ENCODE measurements at regions not wholly inside any gene's neighbourhood (a gene's known extent, or its start where the extent isn't known, plus 50 kb on each side); places are given as distances from the start of the nearest gene placed in this dataset.

DNA sequence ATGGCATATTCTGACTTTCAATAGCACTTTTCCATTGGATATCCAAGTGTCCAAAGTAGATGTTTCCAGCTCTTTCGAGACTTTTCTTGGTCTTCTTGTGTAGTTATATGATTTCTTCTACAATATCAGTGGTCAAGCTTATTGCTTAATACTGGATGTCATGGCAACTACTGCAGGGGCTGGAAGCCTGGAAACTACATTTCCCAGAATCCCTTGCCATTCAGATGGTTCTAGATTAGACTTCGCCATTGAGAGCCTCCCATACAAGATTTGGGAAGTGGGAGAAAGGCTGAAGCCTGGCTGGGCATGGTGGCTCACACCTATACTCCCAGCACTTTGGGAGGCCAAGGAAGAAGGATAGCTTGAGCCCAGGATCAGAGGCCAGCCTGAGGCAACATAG is 153.6 kb downstream of the C16orf95 start:
- TF ChIP-seq POLR2A (IDR thresholded peaks at IDR 0.05; ENCODE audit: low read length) (no peak), GATA1 (IDR thresholded peaks at IDR 0.05; ENCODE audit: low read depth, low read length) (no peak)
- peak; percentile 12 to 35 for DNase-seq

DNA sequence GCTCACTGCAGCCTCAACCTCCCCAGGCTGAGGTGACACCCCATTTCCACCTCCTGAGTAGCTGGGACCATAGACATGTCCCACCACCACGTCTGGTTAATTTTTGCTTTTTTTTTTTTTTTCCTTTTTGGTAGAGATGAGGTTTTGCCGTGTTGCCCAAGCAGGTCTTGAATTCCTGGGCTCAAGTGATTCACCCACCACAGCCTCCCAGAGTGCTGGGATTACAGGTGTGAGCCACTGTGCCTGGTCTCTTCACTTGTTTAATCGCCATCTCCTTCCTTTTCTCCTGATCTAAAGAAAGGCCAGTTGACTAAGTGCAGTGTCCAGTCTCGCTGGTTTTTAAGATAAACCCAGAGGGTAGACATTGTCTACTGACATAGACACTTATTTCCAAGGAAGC is 152.0 kb downstream of the C16orf95 start:
- TF ChIP-seq POLR2A (IDR thresholded peaks at IDR 0.05; ENCODE audit: low read length) = no peak
- TF ChIP-seq GATA1 (IDR thresholded peaks at IDR 0.05; ENCODE audit: low read depth, low read length) = no peak

DNA sequence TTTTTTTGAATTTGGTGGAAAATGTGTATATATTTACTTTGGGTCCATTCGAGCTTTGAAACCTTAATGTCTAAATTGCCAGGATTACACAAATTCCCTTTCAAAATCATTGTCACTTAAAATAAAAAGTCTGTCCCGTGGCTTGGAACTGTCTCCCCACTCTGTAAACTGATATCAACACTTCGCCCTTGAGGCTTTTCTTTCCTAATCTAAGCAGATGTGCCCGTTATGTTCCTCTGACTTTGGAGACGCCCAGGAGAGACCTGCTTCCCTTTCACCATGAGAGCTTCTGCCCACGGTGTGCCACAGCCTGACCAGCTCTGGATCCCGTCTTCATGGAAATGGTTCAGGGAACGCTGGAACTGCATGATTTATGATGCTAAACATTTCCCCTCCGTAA is 151.3 kb downstream of the C16orf95 start:
- no peak for DNase-seq
- TF ChIP-seq GATA1 (IDR thresholded peaks at IDR 0.05; ENCODE audit: low read depth, low read length) (no peak), POLR2A (IDR thresholded peaks at IDR 0.05; ENCODE audit: low read length) (no peak)

More for the DNA sequence above, 152.0 kb downstream of the C16orf95 start:
- DNase-seq = no peak

DNA sequence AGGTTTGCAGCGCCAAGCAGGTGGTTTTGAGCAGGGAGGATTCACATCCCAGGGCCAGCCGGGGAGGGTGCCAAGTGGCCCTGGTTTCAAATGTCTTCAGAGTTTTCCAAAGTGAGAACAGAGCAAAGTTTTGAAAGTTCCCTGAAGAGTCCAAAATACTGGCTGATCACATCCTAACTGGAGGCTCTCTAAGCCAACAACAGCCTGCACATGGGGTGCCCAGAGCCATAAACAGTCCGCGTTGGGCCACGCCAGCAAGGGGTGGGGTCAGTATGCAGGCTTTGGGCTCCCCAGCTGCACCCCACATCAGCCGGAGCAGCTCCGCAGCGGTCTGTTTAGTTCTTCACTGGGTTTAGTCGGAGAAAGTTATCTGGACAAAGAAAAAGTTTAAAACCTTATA is 150.9 kb downstream of the C16orf95 start:
- DNase-seq = no peak
- TF ChIP-seq GATA1 (IDR thresholded peaks at IDR 0.05; ENCODE audit: low read depth, low read length) (no peak), POLR2A (IDR thresholded peaks at IDR 0.05; ENCODE audit: low read length) (no peak)

DNA sequence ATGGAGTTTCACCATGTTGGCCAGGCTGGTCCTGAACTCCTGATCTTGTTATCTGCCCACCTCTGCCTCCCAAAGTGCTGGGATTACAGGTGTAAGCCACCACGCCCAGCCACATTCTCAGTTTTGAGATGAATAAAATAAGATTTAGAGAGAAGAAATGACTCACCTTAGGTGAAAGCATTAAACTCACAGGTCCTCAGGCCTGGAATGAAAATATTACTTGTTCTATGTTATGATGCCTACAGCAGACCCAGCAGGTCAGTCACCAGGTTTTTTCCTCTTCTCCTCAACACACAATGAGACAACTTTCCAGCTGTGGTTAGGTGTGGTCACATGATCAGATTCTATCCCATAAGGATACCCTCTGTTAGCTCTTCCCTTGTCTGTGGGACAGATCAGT is 150.3 kb downstream of the C16orf95 start:
- TF ChIP-seq GATA1 (IDR thresholded peaks at IDR 0.05; ENCODE audit: low read depth, low read length) = no peak
- TF ChIP-seq POLR2A (IDR thresholded peaks at IDR 0.05; ENCODE audit: low read length) = no peak
- no peak for DNase-seq

DNA sequence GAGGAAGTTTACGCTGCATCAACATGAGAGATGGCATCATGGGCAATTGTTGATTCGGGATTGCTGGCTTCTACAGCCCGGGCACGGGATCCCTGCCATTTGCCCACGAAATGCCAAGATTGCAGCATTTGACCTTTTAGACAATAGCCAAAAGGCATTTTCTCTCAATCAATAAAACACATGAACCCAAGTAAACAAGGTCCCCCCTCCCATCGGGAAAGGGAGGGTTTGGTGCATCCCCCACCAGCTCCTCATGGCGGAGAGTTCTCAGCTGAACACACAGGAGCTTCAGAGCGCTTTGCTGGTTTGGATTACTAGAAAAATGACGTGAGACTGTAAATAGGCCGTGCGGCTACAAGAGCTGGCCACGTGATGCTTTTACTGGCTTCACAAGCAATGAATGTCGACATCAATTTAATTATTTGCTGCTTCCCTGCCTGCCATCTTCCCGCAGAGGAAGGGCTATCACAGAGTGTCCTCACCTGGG is 147.6 kb downstream of the C16orf95 start:
- DNase-seq = no peak
- TF ChIP-seq POLR2A (IDR thresholded peaks at IDR 0.05; ENCODE audit: low read length) (no peak), GATA1 (IDR thresholded peaks at IDR 0.05; ENCODE audit: low read depth, low read length) (no peak)

DNA sequence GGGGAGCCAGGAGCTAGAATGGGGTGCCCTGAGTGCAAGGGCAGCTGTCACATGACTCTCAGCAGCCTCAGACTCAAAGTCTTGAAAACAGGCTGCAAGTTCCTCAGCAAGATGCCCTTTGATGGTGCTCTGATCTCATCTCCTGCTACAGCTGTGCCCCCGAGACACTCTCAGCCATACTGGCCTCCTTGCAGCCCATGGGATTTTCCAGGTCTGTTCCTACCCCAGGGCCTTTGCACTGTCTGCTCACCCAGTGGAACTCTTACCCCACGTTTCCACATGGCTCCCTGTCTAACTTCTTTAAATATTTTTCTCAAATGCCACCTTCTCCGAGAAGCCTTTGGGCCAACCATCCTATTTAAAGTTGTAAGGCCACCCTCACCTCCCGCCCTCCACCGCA is 146.9 kb downstream of the C16orf95 start:
- no peak for DNase-seq

DNA sequence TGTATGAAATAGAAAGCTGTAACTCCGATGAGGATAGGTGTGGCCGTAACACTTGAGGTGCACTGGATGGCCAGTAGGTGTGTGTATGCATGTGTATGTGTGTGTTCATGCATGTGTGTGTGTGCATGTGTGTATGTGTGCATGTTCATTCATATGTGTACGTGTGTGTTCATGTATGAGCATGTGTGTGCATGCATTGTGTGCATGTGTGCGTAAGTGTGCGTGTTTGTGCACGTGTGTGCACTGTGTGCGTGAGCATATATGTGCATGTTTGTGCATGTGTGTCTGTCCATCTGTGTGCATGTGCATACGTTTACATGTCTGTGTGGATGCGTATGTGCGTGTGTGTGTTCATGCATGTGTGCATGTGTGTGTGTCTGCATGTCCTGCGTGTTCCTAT is 145.5 kb downstream of the C16orf95 start:
- TF ChIP-seq POLR2A (IDR thresholded peaks at IDR 0.05; ENCODE audit: low read length) (no peak), GATA1 (IDR thresholded peaks at IDR 0.05; ENCODE audit: low read depth, low read length) (no peak)

More for the DNA sequence above, 146.9 kb downstream of the C16orf95 start:
- no peak for TF ChIP-seq GATA1 (IDR thresholded peaks at IDR 0.05; ENCODE audit: low read depth, low read length)
- TF ChIP-seq POLR2A (IDR thresholded peaks at IDR 0.05; ENCODE audit: low read length) = no peak

DNA sequence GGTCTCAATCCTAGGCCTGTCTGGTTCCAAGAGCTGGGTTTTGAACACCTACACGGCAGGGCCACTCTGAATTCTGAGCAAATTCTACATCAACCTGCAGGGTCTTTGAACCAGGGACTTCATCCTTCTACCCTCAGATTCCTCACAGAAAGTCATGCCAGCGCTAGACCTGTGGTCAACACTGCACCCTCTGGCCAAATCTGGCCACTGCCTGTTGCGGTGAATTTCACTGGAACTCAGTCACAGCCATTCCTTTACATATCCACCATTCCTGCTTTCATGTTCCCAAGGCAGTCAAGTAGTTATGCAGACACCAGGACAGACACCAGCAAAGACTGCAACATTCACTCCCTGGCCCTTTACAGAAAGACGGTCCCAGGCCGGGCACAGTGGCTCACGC is 144.6 kb downstream of the C16orf95 start:
- no peak for TF ChIP-seq GATA1 (IDR thresholded peaks at IDR 0.05; ENCODE audit: low read depth, low read length)
- TF ChIP-seq POLR2A (IDR thresholded peaks at IDR 0.05; ENCODE audit: low read length) = no peak
- no peak for DNase-seq

More for the DNA sequence above, 145.5 kb downstream of the C16orf95 start:
- DNase-seq = no peak

DNA sequence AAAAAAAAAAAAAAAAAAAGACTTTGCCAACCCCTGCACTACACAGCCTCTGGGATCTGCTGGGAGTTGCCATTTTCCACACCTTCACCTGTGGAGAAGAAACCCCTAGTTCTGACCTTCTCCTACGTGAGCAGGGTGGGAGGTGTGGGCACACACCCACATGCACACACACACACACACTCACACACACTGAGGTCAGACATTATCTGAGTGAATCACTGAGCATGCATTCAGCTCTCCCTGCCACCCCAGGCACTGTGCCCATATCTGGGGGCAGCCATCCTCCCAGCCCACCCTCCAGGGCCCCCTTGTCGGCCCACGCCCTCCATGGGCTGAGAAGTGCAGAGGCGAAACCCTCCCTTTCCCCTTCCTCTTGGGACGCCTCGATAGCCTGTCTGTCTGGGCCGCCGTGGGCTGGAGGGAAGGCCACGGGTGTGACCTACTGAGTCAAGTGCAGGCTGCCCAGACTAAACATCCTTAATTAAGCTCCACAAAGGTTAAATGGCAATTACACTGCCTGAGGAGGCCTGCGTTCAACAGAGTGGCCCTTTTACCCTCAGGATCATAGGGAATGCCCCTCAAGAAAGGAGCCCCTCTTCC is 143.8 kb downstream of the C16orf95 start:
- DNase-seq = no peak
- no peak for TF ChIP-seq GATA1 (IDR thresholded peaks at IDR 0.05; ENCODE audit: low read depth, low read length)
- no peak for TF ChIP-seq POLR2A (IDR thresholded peaks at IDR 0.05; ENCODE audit: low read length)

DNA sequence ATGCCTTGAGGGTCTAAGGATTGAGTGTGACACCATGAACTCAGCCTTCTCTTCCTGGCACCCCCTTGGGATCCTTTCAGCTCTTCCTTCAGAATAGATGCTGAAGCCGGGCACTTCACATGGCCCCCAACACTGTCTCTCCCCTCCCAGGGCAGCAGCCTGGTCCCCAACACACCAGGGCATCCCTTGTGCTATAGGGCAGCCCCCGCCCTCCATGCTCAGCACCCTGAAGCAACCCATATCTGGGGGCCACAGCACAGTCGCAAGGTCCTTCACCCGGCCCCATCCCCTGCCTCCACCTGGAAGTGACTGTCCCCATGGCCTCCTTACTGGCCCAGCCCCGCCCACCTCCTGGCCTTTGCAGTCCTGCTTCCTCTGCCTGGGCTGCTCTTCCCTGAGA is 143.1 kb downstream of the C16orf95 start:
- DNase-seq = no peak
- TF ChIP-seq GATA1 (IDR thresholded peaks at IDR 0.05; ENCODE audit: low read depth, low read length) (no peak), POLR2A (IDR thresholded peaks at IDR 0.05; ENCODE audit: low read length) (no peak)

DNA sequence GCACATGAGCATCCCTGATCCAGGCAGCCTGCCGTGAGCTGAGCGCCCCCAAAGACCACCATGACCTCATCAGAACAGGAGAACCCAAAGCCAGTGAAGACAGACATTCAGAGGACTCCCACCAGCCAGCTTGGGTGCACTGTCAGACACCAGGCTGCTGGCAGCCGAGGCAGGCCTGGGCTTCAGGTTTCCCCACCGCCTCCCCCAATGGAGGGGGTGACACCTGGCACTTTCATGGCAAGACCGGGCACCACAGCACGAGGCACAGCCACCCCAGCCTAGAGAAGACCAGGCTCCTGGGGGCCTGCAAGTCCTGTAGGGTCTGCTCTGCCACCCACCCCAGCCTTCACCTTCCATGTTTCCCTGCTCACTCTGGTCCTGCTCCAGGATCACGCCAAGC is 140.5 kb downstream of the C16orf95 start:
- no peak for DNase-seq
- TF ChIP-seq GATA1 (IDR thresholded peaks at IDR 0.05; ENCODE audit: low read depth, low read length) (no peak), POLR2A (IDR thresholded peaks at IDR 0.05; ENCODE audit: low read length) (no peak)

DNA sequence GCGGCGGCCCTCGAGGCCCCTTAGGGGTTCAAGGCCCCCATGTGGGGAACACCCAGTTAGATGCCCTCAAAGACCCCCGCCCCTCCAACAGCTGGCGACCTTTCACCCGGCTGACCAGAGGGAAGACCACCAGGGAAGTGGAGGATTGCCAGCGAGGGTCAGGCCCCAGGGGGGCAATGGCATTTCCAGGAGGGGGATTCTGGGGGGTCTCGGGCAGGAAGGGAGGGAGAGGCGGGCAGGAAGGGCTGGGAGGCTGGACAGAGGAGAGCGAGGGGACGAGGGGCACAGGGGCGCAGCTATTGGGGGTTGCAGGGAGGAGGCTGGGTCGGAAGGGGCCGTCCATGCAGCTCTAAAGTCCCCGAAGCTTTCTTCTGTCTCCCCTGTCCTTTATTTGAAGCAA is 139.5 kb downstream of the C16orf95 start:
- TF ChIP-seq GATA1 (IDR thresholded peaks at IDR 0.05; ENCODE audit: low read depth, low read length) (no peak), POLR2A (IDR thresholded peaks at IDR 0.05; ENCODE audit: low read length) (no peak)
- no peak for DNase-seq

DNA sequence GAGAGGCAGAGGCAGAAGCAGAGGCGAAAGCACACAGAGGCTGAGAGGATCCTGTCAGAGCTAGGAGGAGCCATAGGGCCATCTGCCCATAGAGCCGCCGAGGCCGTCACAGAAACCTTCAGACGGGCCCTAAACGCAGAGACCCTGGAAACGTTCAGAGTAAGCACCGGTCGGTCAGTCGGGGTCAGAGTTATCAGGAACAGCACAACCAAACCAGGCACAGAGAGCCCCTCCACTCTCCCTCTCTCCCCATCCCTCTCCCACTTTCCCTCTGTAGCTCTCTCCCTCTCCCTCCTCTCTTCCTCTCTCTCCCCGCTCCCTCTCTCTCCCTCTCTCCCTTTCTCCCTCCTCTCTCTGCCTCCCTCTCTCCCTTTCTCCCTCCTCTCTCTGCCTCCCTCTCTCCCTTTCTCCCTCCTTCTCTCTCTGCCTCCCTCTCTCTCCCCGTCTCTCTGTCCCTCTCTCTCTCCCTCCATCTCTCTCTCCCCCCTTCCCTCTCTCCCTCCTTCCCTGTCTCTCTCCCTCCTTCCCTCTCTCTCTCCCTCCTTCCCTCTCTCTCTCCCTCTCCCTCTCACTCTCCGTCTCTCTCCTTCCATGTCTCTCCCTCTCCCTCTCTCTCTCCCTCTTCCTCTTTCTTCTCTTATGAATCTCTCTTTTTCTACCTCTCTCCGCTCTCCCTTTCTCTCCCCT is 138.9 kb downstream of the C16orf95 start:
- no peak for DNase-seq
- no peak for TF ChIP-seq POLR2A (IDR thresholded peaks at IDR 0.05; ENCODE audit: low read length)
- TF ChIP-seq GATA1 (IDR thresholded peaks at IDR 0.05; ENCODE audit: low read depth, low read length) = no peak

DNA sequence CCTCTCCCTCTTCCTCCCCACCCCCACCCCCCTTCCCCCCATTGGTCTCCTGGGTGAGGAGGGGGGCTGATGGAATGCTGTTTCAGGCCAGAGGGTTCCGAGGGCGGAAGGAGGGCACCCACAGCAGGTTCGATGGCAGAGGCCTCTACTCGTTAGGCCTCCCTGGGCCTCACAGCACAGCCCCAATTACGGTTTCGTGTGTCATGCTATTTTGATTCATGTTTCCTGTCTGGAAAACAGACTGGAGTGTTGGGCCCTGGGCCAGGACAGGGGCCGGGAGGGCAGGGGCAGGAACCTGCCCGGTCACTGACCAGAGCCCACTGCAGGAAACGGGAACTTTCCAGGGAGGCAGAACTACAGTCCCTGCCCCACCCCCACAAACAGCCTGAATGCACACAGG is 138.2 kb downstream of the C16orf95 start:
- no peak for TF ChIP-seq GATA1 (IDR thresholded peaks at IDR 0.05; ENCODE audit: low read depth, low read length)
- TF ChIP-seq POLR2A (IDR thresholded peaks at IDR 0.05; ENCODE audit: low read length) = no peak
- no peak for DNase-seq

Measured in erythroblast (primary cell).